Tibial nerve (tissue), 3 donors: ENCODE measurements at regions not wholly inside any gene's neighbourhood (a gene's known extent, or its start where the extent isn't known, plus 50 kb on each side); places are given as distances from the start of the nearest gene placed in this dataset.

ENCODE experiments used
- CTCF ChIP-seq, 5 experiments: fragments of 200-600 bp in 3 of 5; fragments of 450-650 bp in 2 of 5; sonication (generic) in 3 of 5; IDR thresholded peaks; one replicate each; pipeline ENCODE4 v1.5.1; 2016 to 2019; ENCODE audit warnings: antibody characterized with exemption in 5 of 5, mild to moderate bottlenecking in 3 of 5, moderate library complexity in 2 of 5
- POLR2A ChIP-seq, 2 donors: fragments of 450-650 bp; IDR thresholded peaks; one replicate each; pipeline ENCODE4 v1.6.1; 2017; ENCODE audit warnings: antibody characterized with exemption in 2 of 2, mild to moderate bottlenecking in 2 of 2, moderate library complexity in 2 of 2

GRCh38 chr20:60389441-60389840 lies 431.2 kb downstream of the CDH26 start:
- TF ChIP-seq CTCF (IDR thresholded peaks at IDR 0.05) (no peak), POLR2A (IDR thresholded peaks at IDR 0.05) (no peak)
